22Rv1 (cell line): ENCODE measurements at regions not wholly inside any gene's neighbourhood (a gene's known extent, or its start where the extent isn't known, plus 50 kb on each side); places are given as distances from the start of the nearest gene placed in this dataset.

Source experiments
- ZFX ChIP-seq: fragments of 450-650 bp; IDR thresholded peaks from 2 replicates; pipeline ENCODE4 v1.6.1; 2017; ENCODE audit warnings: antibody characterized with exemption, borderline replicate concordance
- TF ChIP-seq, protein P1 (sequence below): fragments of 450-650 bp; IDR thresholded peaks from 2 replicates; pipeline ENCODE4 v1.5.1; 2017; ENCODE audit warnings: mild to moderate bottlenecking

DNA sequence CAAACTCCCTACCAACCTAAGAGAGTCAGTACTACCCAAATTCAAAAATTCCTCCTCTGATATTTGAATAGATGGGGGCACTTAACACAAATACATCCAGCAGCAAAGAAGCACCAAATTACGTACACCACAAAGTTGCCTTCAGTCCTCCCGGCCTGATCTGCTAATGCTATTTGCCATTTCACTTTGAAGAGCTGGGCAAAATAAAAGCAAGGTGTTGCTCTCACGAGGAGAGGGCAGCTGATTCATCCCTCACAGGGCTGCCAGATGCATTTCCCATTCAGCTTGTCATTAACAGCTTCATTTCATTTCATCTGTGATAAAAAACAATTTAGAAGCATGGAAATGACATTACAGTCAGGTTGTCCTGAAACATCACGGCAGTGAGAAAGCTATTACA lies 283.4 kb upstream of the VEPH1 start:
- TF ChIP-seq, protein P1, sequence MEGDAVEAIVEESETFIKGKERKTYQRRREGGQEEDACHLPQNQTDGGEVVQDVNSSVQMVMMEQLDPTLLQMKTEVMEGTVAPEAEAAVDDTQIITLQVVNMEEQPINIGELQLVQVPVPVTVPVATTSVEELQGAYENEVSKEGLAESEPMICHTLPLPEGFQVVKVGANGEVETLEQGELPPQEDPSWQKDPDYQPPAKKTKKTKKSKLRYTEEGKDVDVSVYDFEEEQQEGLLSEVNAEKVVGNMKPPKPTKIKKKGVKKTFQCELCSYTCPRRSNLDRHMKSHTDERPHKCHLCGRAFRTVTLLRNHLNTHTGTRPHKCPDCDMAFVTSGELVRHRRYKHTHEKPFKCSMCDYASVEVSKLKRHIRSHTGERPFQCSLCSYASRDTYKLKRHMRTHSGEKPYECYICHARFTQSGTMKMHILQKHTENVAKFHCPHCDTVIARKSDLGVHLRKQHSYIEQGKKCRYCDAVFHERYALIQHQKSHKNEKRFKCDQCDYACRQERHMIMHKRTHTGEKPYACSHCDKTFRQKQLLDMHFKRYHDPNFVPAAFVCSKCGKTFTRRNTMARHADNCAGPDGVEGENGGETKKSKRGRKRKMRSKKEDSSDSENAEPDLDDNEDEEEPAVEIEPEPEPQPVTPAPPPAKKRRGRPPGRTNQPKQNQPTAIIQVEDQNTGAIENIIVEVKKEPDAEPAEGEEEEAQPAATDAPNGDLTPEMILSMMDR, result no peak
- TF ChIP-seq ZFX, result no peak
